Adrenal gland (tissue), 5 donors: ENCODE measurements at regions not wholly inside any gene's neighbourhood (a gene's known extent, or its start where the extent isn't known, plus 50 kb on each side); places are given as distances from the start of the nearest gene placed in this dataset.

Experiments
- POLR2A ChIP-seq, 2 donors: fragments of 450-650 bp; IDR thresholded peaks; one replicate each; pipeline ENCODE4 v1.6.1; 2017; ENCODE audit warnings: antibody characterized with exemption in 2 of 2, mild to moderate bottlenecking in 2 of 2, moderate library complexity in 1 of 2
- TF ChIP-seq, protein P1 (sequence below), 6 experiments: fragments of 450-650 bp in 4 of 6; fragments of 200-600 bp in 2 of 6; sonication (generic) in 1 of 6; IDR thresholded peaks; 1 replicate in 5 of 6; 2 replicates in 1 of 6; pipeline versions ENCODE4 v1.5.1 to v1.8.0; 2016 to 2021; ENCODE audit warnings: antibody characterized with exemption in 6 of 6, mild to moderate bottlenecking in 2 of 6, moderate library complexity in 1 of 6
- donor health status: DM: no; HTN: no; CAD: no.

- TF ChIP-seq, protein P1, sequence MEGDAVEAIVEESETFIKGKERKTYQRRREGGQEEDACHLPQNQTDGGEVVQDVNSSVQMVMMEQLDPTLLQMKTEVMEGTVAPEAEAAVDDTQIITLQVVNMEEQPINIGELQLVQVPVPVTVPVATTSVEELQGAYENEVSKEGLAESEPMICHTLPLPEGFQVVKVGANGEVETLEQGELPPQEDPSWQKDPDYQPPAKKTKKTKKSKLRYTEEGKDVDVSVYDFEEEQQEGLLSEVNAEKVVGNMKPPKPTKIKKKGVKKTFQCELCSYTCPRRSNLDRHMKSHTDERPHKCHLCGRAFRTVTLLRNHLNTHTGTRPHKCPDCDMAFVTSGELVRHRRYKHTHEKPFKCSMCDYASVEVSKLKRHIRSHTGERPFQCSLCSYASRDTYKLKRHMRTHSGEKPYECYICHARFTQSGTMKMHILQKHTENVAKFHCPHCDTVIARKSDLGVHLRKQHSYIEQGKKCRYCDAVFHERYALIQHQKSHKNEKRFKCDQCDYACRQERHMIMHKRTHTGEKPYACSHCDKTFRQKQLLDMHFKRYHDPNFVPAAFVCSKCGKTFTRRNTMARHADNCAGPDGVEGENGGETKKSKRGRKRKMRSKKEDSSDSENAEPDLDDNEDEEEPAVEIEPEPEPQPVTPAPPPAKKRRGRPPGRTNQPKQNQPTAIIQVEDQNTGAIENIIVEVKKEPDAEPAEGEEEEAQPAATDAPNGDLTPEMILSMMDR (IDR thresholded peaks at IDR 0.05) = no peak
- no peak for TF ChIP-seq POLR2A (IDR thresholded peaks at IDR 0.05)
Measured at GRCh38 chr18:77701977-77702376, 452.3 kb downstream of the GALR1 start.
